Right atrium auricular region (tissue), 2 donors: ENCODE measurements at regions not wholly inside any gene's neighbourhood (a gene's known extent, or its start where the extent isn't known, plus 50 kb on each side); places are given as distances from the start of the nearest gene placed in this dataset.

Source experiments
- DNase-seq: peaks from one replicate; pipeline ENCODE4 v3.0.0-alpha.2; 2019; ENCODE audit warnings: low spot score
- H3K27ac ChIP-seq, 2 donors: fragments of 200-600 bp; sonication (generic); 1 replicate in 1 of 2; 2 replicates in 1 of 2; pipeline ENCODE4 v1.5.1; 2016 to 2019
- H3K27me3 ChIP-seq, 2 donors: fragments of 200-600 bp; sonication (generic); one replicate each; pipeline versions ENCODE4 v1.5.1 to v1.6.0; 2017 to 2019
- H3K36me3 ChIP-seq: fragments of 200-600 bp; sonication (generic); one replicate; pipeline ENCODE4 v1.5.1; 2016
- H3K4me1 ChIP-seq, 2 donors: fragments of 200-600 bp; sonication (generic); one replicate each; pipeline versions ENCODE4 v1.5.1 to v1.6.0; 2017 to 2019
- H3K4me3 ChIP-seq, 2 donors: fragments of 200-600 bp; sonication (generic); 1 replicate in 1 of 2; 2 replicates in 1 of 2; pipeline ENCODE4 v1.5.1; 2017 to 2019; ENCODE audit warnings: mild to moderate bottlenecking in 1 of 2, moderate library complexity in 1 of 2
- H3K9me3 ChIP-seq, 2 donors: fragments of 200-600 bp; sonication (generic); one replicate each; pipeline ENCODE4 v1.5.1; 2019
- TF ChIP-seq, protein P1 (sequence below), 2 donors: fragments of 200-600 bp; sonication (generic); IDR thresholded peaks; one replicate each; pipeline ENCODE4 v1.5.1; 2019; ENCODE audit warnings: antibody characterized with exemption in 2 of 2

DNA sequence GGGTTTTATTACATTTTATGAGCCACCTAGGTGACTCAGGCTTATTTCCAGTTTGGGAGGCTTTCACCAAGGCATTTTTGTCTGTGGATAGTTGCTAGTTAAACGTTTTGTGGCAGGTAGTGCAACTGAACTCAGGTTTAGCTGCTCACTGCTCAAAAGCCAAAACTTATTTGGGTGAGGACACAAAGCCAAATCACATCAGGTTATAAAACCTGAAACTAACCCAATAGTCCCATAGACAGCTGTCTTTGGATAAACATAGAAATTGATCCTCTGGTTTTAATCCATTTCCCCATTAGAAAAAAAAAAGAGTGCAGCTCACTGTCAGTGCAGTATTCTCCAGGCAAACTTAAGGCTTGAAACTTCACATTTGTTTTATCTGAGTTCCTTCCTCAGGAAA is 362.6 kb upstream of the TFPI start:
- Histone ChIP-seq H3K27me3 (no peaks in the 10 kb centered on the region), H3K4me3 (no peak overlapping the region), H3K4me1 (no peaks in the 10 kb centered on the region), H3K36me3 (no peaks in the 10 kb centered on the region), H3K9me3 (no peaks in the 10 kb centered on the region), H3K27ac (no peak overlapping the region)
- no peak for DNase-seq
- TF ChIP-seq, protein P1, sequence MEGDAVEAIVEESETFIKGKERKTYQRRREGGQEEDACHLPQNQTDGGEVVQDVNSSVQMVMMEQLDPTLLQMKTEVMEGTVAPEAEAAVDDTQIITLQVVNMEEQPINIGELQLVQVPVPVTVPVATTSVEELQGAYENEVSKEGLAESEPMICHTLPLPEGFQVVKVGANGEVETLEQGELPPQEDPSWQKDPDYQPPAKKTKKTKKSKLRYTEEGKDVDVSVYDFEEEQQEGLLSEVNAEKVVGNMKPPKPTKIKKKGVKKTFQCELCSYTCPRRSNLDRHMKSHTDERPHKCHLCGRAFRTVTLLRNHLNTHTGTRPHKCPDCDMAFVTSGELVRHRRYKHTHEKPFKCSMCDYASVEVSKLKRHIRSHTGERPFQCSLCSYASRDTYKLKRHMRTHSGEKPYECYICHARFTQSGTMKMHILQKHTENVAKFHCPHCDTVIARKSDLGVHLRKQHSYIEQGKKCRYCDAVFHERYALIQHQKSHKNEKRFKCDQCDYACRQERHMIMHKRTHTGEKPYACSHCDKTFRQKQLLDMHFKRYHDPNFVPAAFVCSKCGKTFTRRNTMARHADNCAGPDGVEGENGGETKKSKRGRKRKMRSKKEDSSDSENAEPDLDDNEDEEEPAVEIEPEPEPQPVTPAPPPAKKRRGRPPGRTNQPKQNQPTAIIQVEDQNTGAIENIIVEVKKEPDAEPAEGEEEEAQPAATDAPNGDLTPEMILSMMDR (IDR thresholded peaks at IDR 0.05) = no peak

DNA sequence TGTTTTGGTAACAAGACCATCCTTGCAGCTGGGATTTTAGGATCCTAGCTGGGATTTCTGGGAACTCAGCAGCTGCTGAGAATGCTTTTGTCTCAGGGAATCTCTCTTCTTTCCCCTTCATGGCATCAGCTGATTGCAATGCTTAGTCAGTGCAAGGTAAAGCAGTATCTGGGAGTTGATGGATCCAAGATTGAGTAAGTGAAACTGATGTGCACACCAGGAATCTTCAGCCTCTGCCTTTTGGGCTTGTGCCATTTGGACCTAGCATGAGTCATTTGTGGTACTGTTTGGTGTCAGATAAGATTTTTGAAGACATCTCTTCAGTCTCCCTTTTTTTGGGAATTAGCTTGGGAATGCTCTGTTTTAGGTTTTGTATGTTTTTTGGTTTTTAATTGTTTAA is 363.3 kb upstream of the TFPI start:
- TF ChIP-seq, protein P1 (IDR thresholded peaks at IDR 0.05) = no peak
- DNase-seq = no peak
- Histone ChIP-seq H3K27me3 (no peaks in the 10 kb centered on the region), H3K27ac (no peak overlapping the region), H3K9me3 (no peaks in the 10 kb centered on the region), H3K4me3 (no peak overlapping the region), H3K36me3 (no peaks in the 10 kb centered on the region), H3K4me1 (no peaks in the 10 kb centered on the region)

GRCh38 chr2:187918996-187919821 is 365.0 kb upstream of the TFPI start:
- Histone ChIP-seq H3K36me3 (no peaks in the 10 kb centered on the region), H3K9me3 (no peaks in the 10 kb centered on the region)
- DNase-seq = no peak

GRCh38 chr2:187920511-187920910 is 366.3 kb upstream of the TFPI start:
- TF ChIP-seq, protein P1 (IDR thresholded peaks at IDR 0.05) = no peak
- Histone ChIP-seq H3K27me3 (no peaks in the 10 kb centered on the region), H3K4me3 (no peak overlapping the region), H3K27ac (no peak overlapping the region), H3K36me3 (no peaks in the 10 kb centered on the region), H3K9me3 (no peaks in the 10 kb centered on the region), H3K4me1 (no peaks in the 10 kb centered on the region)
- DNase-seq = no peak

More at GRCh38 chr2:187918996-187919821, 365.0 kb upstream of the TFPI start:
- Histone ChIP-seq H3K4me1 (no peaks in the 10 kb centered on the region), H3K4me3 (no peak overlapping the region), H3K27ac (no peak overlapping the region), H3K27me3 (no peaks in the 10 kb centered on the region)
- TF ChIP-seq, protein P1 (IDR thresholded peaks at IDR 0.05) = no peak

DNA sequence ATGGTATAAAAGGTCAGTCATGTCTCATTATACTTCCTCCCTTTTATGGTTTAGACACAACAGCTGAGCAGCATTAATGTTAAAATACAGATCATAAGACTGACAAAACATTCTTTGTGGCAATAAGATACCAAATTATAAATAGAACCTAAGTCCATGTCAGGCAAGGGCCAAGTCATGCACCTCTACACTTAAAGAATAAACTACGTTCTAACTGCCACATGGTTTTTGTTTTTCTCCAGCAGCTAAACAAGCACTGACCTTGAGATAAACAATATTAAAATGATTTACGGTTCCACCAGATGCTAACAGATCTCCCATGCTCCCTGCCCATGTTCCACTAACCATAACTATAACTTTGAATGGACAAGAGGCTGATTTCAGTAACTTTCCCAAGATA is 368.6 kb upstream of the TFPI start:
- H3K4me3 ChIP-seq = no peak overlapping the region
- H3K4me1 ChIP-seq = no peaks in the 10 kb centered on the region
- no peaks in the 10 kb centered on the region for H3K36me3 ChIP-seq
- H3K9me3 ChIP-seq = no peaks in the 10 kb centered on the region
- H3K27ac ChIP-seq = no peak overlapping the region
- no peak for DNase-seq
- TF ChIP-seq, protein P1 (IDR thresholded peaks at IDR 0.05) = no peak
- H3K27me3 ChIP-seq = no peaks in the 10 kb centered on the region

DNA sequence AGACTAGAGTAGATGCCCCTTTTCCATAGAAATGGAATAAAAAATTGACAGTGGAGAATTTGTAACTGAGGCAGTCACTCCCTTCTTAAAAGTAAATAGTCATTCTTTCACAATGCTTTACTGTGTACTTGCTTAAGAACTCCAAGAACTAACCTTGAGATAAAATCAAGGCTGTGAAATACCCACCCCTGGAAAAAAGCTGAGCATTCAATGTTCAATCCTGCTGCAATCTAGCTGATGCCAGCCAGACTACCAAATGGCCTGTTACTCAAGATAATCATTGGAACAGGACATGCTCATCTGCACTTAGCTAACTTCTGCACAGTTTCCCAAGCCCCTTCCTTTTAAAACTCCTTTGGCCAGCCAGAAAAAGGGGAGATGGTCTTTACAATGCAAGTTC is 367.4 kb upstream of the GULP1 start:
- Histone ChIP-seq H3K4me1 (no peaks in the 10 kb centered on the region), H3K36me3 (no peaks in the 10 kb centered on the region), H3K9me3 (no peaks in the 10 kb centered on the region), H3K27me3 (no peaks in the 10 kb centered on the region), H3K4me3 (no peak overlapping the region), H3K27ac (no peak overlapping the region)
- no peak for DNase-seq
- TF ChIP-seq, protein P1 (IDR thresholded peaks at IDR 0.05) = no peak
